Upper lobe of right lung (tissue), 1 donor: ENCODE measurements at regions not wholly inside any gene's neighbourhood (a gene's known extent, or its start where the extent isn't known, plus 50 kb on each side); places are given as distances from the start of the nearest gene placed in this dataset.

Experiments
- ATAC-seq: fragments of 200-7000 bp; cut with Tn5 transposase; one replicate; pipeline ENCODE4 v1.9.1; 2020; ENCODE audit warnings: mild to moderate bottlenecking, moderate library complexity
- DNase-seq: peaks from one replicate; pipeline ENCODE4 v3.0.0-alpha.2; 2020
- H3K27ac ChIP-seq: fragments of 200-600 bp; one replicate; pipeline ENCODE4 v1.8.0; 2022
- H3K27me3 ChIP-seq: fragments of 200-600 bp; one replicate; pipeline ENCODE4 v1.8.0; 2022; ENCODE audit warnings: mild to moderate bottlenecking
- H3K36me3 ChIP-seq: fragments of 200-600 bp; one replicate; pipeline ENCODE4 v1.8.0; 2022
- H3K4me1 ChIP-seq: fragments of 200-600 bp; one replicate; pipeline ENCODE4 v1.8.0; 2022
- H3K4me3 ChIP-seq: fragments of 200-600 bp; one replicate; pipeline ENCODE4 v1.8.0; 2022; ENCODE audit warnings: mild to moderate bottlenecking
- H3K9me3 ChIP-seq: fragments of 200-600 bp; one replicate; pipeline ENCODE4 v1.8.0; 2022
- intact Hi-C: fragments of 100-400 bp; cut with DNase I; formaldehyde crosslinking; loops from one replicate; pipeline ENCODE4 v1.11.0; 2022
- TF ChIP-seq, protein P1 (sequence below): fragments of 200-600 bp; IDR thresholded peaks from one replicate; pipeline ENCODE4 v1.8.0; 2022; ENCODE audit warnings: antibody characterized with exemption
- donor health status: DM: no; HTN: yes; CAD: no; lungs with severe emphysema.

DNA sequence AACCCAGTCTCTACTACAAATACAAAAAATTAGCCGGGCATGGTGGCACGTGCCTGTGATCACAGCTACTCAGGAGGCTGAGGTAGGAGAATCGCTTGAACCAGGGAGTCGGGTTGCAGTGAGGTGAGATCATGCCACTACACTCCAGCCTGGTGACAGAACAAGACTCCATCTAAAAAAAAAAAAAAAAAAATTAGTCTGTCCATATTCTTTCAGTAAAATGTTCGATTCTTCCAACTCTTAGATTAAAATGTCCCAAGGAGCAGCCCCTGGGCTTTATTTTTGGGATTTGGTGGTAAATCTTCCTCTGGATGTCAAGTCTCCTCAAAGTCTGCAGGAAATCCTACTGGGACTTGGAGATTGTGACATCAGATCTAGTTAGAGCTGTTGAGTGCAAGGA lies 101.0 kb upstream of the EEF1E1 start:
- no peaks in the 10 kb centered on the region for H3K9me3 ChIP-seq
- intact Hi-C loops = no loop called here
- no peaks in the 10 kb centered on the region for H3K4me1 ChIP-seq
- no peaks in the 10 kb centered on the region for H3K36me3 ChIP-seq
- no peaks in the 10 kb centered on the region for H3K27me3 ChIP-seq
- no peak overlapping the region for H3K27ac ChIP-seq
- TF ChIP-seq, protein P1, sequence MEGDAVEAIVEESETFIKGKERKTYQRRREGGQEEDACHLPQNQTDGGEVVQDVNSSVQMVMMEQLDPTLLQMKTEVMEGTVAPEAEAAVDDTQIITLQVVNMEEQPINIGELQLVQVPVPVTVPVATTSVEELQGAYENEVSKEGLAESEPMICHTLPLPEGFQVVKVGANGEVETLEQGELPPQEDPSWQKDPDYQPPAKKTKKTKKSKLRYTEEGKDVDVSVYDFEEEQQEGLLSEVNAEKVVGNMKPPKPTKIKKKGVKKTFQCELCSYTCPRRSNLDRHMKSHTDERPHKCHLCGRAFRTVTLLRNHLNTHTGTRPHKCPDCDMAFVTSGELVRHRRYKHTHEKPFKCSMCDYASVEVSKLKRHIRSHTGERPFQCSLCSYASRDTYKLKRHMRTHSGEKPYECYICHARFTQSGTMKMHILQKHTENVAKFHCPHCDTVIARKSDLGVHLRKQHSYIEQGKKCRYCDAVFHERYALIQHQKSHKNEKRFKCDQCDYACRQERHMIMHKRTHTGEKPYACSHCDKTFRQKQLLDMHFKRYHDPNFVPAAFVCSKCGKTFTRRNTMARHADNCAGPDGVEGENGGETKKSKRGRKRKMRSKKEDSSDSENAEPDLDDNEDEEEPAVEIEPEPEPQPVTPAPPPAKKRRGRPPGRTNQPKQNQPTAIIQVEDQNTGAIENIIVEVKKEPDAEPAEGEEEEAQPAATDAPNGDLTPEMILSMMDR = no peak
- no peak overlapping the region for H3K4me3 ChIP-seq
- ATAC-seq (no peak), DNase-seq (no peak)

DNA sequence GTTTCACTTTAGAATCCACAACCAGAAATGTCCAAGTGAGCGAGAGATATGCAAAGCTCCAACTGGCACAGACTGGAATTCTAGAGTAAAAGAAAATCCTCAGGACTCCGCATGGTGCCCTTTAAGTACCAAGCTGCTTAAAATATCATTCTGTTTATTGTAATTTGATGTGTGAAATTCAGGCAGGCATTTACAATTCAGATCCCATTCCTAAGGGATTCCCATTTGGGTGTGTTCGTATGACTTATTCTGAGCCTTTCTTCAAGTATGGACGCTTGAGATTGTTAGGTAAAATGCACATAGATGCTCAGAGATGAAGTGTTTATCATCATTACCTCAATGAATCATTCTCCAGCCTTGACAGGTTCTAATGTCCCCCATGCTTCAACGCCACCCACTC lies 99.3 kb upstream of the EEF1E1 start:
- Histone ChIP-seq H3K27me3 (no peaks in the 10 kb centered on the region), H3K9me3 (no peaks in the 10 kb centered on the region), H3K4me1 (no peaks in the 10 kb centered on the region), H3K4me3 (no peak overlapping the region), H3K27ac (no peak overlapping the region), H3K36me3 (no peaks in the 10 kb centered on the region)
- intact Hi-C loops = no loop called here
- ATAC-seq (no peak), DNase-seq (no peak)
- TF ChIP-seq, protein P1 = no peak

DNA sequence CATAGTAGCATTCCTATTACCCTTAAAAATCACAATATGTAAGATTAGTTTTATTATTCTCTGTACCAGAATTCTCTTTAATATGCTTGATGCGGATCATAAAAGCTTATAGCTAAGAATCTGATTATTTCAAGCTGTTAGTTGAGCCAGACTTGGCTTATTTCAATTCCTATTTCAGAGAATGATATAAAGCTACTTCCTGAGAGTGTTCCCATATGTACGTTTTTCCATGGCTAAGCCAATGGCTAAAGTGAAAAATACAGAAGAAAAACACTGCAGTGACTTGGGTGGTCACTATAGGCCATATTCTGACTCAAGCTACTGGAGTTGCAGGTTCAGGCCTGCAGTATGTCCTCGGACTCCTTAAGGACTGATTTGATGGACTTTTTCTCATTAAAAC lies 97.9 kb upstream of the EEF1E1 start:
- H3K4me3 ChIP-seq = no peak overlapping the region
- no peak overlapping the region for H3K27ac ChIP-seq
- TF ChIP-seq, protein P1 = no peak
- ATAC-seq = no peak
- H3K9me3 ChIP-seq = no peaks in the 10 kb centered on the region
- DNase-seq = no peak
- no peaks in the 10 kb centered on the region for H3K27me3 ChIP-seq
- intact Hi-C loops = no loop called here
- H3K36me3 ChIP-seq = no peaks in the 10 kb centered on the region
- H3K4me1 ChIP-seq = no peaks in the 10 kb centered on the region

DNA sequence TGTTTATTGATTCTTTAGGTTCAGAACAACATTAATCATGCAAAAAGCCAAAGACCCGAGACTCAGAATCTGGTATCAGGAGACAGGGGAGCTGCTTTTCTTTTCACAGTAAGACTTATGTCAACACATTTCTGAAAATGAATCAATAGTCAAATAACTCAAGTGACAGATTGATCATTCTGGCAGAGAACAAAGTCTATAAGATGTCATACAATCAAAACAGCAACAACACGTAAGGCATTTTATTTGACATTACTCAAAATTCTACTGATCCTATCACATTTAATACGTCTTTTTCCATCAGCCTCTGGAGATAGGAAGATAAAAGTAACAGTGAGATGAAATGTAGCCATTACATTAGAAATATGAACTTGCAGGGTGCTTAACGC lies 93.4 kb upstream of the EEF1E1 start:
- TF ChIP-seq, protein P1 = no peak
- H3K4me3 ChIP-seq = no peak overlapping the region
- no peaks in the 10 kb centered on the region for H3K4me1 ChIP-seq
- intact Hi-C loops = no loop called here
- no peak overlapping the region for H3K27ac ChIP-seq
- H3K9me3 ChIP-seq = no peaks in the 10 kb centered on the region
- no peaks in the 10 kb centered on the region for H3K36me3 ChIP-seq
- no peaks in the 10 kb centered on the region for H3K27me3 ChIP-seq
- DNase-seq (no peak), ATAC-seq (no peak)

DNA sequence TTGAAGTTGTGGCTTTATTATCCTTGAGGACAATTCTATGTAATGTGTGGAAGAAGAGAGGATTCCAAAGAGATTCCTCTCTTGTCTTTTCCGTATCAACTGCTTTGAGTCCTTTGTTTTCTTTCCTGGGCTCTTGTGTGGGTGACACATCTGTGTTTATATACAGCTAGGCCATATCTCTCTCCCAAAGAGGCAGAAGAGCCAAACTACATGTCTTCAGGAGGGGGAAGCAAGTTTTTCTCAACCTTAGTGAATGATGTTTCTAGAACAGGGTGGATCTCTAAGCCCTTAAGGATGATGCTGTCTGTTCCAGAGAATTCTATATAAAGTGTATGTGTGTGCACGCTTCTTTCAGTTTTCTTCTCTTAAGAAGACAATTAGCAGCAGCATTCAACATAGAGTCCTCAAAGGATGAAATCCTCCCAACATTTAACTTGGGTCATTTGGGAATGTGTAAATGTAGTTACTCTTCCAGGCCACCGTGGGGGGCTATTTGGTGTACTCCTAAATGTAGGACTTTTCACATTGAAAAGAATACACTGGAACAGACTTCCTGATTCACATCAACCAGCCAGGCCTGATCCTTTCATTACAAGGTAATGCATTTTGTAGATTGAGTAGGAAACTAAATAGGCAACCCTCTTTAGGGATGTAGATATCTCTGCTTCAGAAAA lies 92.8 kb upstream of the EEF1E1 start:
- no peak for DNase-seq
- ATAC-seq = no peak
- no peak overlapping the region for H3K4me3 ChIP-seq
- TF ChIP-seq, protein P1 = no peak
- no peak overlapping the region for H3K27ac ChIP-seq
- intact Hi-C loops = no loop called here
- H3K27me3 ChIP-seq = no peaks in the 10 kb centered on the region
- no peaks in the 10 kb centered on the region for H3K9me3 ChIP-seq
- H3K4me1 ChIP-seq = no peaks in the 10 kb centered on the region
- no peaks in the 10 kb centered on the region for H3K36me3 ChIP-seq

DNA sequence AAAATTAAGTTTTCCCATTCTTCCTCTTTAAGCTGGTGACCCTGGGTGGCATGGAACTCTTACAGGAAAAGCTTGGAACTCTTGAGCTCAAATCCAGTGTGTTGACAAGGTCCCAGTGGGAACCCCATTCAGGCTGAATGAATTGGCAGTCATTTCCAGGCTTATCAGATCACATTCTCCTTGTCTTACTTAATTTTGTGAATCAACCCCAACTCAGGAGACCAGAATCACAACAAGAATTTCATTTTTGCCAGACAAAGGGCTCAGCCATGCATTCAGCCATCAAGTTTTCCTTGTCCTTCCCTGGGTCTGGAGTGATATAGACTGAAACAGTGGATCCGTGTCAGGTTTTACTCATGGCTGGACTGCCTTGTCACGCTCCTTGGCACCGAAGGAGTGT lies 92.1 kb upstream of the EEF1E1 start:
- Histone ChIP-seq H3K27ac (no peak overlapping the region), H3K9me3 (no peaks in the 10 kb centered on the region), H3K36me3 (no peaks in the 10 kb centered on the region), H3K4me1 (no peaks in the 10 kb centered on the region), H3K27me3 (no peaks in the 10 kb centered on the region), H3K4me3 (no peak overlapping the region)
- DNase-seq (no peak), ATAC-seq (no peak)
- intact Hi-C loops = no loop called here
- TF ChIP-seq, protein P1 = no peak
